RWPE1 (cell line): ENCODE measurements at regions not wholly inside any gene's neighbourhood (a gene's known extent, or its start where the extent isn't known, plus 50 kb on each side); places are given as distances from the start of the nearest gene placed in this dataset.

ENCODE experiments used
- CTCF ChIA-PET: fragments of 350-600 bp; sonication (Branson Sonifier 250); formaldehyde crosslinking; extraction: SDS; loops from one replicate; lab custom pipeline; 2021; lab: Yijun Ruan, JAX
- POLR2A ChIA-PET: fragments of 400-600 bp; formaldehyde crosslinking; extraction: SDS; loops from one replicate; lab custom pipeline; 2020; ENCODE audit warnings: antibody characterized with exemption; ENCODE audit not compliant: low non-redundant PET; lab: Yijun Ruan, JAX
- DNase-seq: peaks from one replicate; pipeline ENCODE4 v3.0.0; 2012; ENCODE audit warnings: low spot score
- H3K27ac ChIP-seq: fragments of 450-650 bp; 2 replicates; pipeline ENCODE4 v1.5.1; 2017
- CTCF ChIP-seq: fragments of 450-650 bp; conservative IDR thresholded peaks from 2 replicates; pipeline ENCODE4 v1.5.1; 2017; ENCODE audit warnings: low read depth, mild to moderate bottlenecking

- H3K27ac ChIP-seq, result no peak overlapping the region
- CTCF ChIA-PET, result no interaction called here
- POLR2A ChIA-PET, result no interaction called here
- no peak for DNase-seq
- no peak for TF ChIP-seq CTCF
Observed at GRCh38 chr2:4417771-4418170, 714.4 kb downstream of the DCDC2C start.

GRCh38 chr2:4420032-4420431 lies 716.7 kb downstream of the DCDC2C start:
- H3K27ac ChIP-seq, result no peak overlapping the region
- ChIA-PET POLR2A (no interaction called here), CTCF (no interaction called here)
- DNase-seq, result no peak
- TF ChIP-seq CTCF, result no peak

GRCh38 chr2:4424153-4424552 lies 720.8 kb downstream of the DCDC2C start:
- POLR2A ChIA-PET, result no interaction called here
- TF ChIP-seq CTCF, result no peak
- CTCF ChIA-PET, result no interaction called here
- no peak overlapping the region for H3K27ac ChIP-seq
- DNase-seq, result no peak

GRCh38 chr2:4427083-4427482 lies 723.7 kb downstream of the DCDC2C start:
- POLR2A ChIA-PET, result no interaction called here
- H3K27ac ChIP-seq, result no peak overlapping the region

GRCh38 chr2:4445821-4446220 lies 742.4 kb downstream of the DCDC2C start:
- POLR2A ChIA-PET, result no interaction called here
- no peak for DNase-seq
- no peak overlapping the region for H3K27ac ChIP-seq
- CTCF ChIA-PET, result no interaction called here
- TF ChIP-seq CTCF, result no peak

More at GRCh38 chr2:4427083-4427482, 723.7 kb downstream of the DCDC2C start:
- no peak for TF ChIP-seq CTCF
- CTCF ChIA-PET, result no interaction called here
- no peak for DNase-seq

GRCh38 chr2:4454907-4455306 lies 751.5 kb downstream of the DCDC2C start:
- ChIA-PET POLR2A (no interaction called here), CTCF (no interaction called here)
- H3K27ac ChIP-seq, result no peak overlapping the region
- DNase-seq, result no peak
- TF ChIP-seq CTCF, result no peak
